PFSK-1 (cell line): ENCODE measurements at regions not wholly inside any gene's neighbourhood (a gene's known extent, or its start where the extent isn't known, plus 50 kb on each side); places are given as distances from the start of the nearest gene placed in this dataset.

Experiments used
- FOXP2 ChIP-seq: optimal IDR thresholded peaks from 2 replicates; pipeline ENCODE3; 2011; ENCODE audit warnings: borderline replicate concordance, control low read depth, inconsistent platforms; ENCODE audit not compliant: insufficient read depth; ENCODE audit errors: extremely low read length, extremely low read depth
- POLR2AphosphoS5 ChIP-seq: IDR thresholded peaks from 2 replicates; pipeline ENCODE4 v1.6.1; 2012; ENCODE audit warnings: low read depth, mild to moderate bottlenecking, control low read depth, low read length, moderate library complexity
- SIN3A ChIP-seq: IDR thresholded peaks from 2 replicates; pipeline ENCODE4 v1.6.1; 2012; ENCODE audit warnings: mild to moderate bottlenecking, low read length, moderate library complexity, borderline replicate concordance; ENCODE audit not compliant: insufficient read depth
- TAF1 ChIP-seq: IDR thresholded peaks from 2 replicates; pipeline ENCODE4 v1.6.1; 2012; ENCODE audit warnings: low read length, control low read depth, borderline replicate concordance; ENCODE audit not compliant: insufficient read depth
- TF ChIP-seq, protein P1 (sequence below), 2 experiments: IDR thresholded peaks; 2 replicates each; pipeline versions ENCODE4 v1.6.1 to v1.8.0; 2011 to 2012; ENCODE audit warnings: low read depth in 2 of 2, low read length in 2 of 2, control low read depth in 1 of 2, inconsistent platforms in 1 of 2, mild to moderate bottlenecking in 1 of 2, moderate library complexity in 1 of 2; ENCODE audit not compliant: insufficient read depth in 1 of 2

GRCh38 chr5:158414780-158415179 is 555.8 kb upstream of the CLINT1 start:
- TF ChIP-seq POLR2AphosphoS5 (no peak), TAF1 (no peak), SIN3A (no peak; the same call in 1 of the 2 replicates), FOXP2 (no peak)
- TF ChIP-seq, protein P1, sequence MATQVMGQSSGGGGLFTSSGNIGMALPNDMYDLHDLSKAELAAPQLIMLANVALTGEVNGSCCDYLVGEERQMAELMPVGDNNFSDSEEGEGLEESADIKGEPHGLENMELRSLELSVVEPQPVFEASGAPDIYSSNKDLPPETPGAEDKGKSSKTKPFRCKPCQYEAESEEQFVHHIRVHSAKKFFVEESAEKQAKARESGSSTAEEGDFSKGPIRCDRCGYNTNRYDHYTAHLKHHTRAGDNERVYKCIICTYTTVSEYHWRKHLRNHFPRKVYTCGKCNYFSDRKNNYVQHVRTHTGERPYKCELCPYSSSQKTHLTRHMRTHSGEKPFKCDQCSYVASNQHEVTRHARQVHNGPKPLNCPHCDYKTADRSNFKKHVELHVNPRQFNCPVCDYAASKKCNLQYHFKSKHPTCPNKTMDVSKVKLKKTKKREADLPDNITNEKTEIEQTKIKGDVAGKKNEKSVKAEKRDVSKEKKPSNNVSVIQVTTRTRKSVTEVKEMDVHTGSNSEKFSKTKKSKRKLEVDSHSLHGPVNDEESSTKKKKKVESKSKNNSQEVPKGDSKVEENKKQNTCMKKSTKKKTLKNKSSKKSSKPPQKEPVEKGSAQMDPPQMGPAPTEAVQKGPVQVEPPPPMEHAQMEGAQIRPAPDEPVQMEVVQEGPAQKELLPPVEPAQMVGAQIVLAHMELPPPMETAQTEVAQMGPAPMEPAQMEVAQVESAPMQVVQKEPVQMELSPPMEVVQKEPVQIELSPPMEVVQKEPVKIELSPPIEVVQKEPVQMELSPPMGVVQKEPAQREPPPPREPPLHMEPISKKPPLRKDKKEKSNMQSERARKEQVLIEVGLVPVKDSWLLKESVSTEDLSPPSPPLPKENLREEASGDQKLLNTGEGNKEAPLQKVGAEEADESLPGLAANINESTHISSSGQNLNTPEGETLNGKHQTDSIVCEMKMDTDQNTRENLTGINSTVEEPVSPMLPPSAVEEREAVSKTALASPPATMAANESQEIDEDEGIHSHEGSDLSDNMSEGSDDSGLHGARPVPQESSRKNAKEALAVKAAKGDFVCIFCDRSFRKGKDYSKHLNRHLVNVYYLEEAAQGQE (IDR thresholded peaks at IDR 0.05; ENCODE audit: insufficient read depth in 1 of 2, low read depth in 2 of 2, low read length in 2 of 2) = no peak

GRCh38 chr5:158414333-158414762 is 555.4 kb upstream of the CLINT1 start:
- TF ChIP-seq TAF1 (no peak), POLR2AphosphoS5 (no peak), FOXP2 (no peak), SIN3A (no peak)
- TF ChIP-seq, protein P1 (IDR thresholded peaks at IDR 0.05; ENCODE audit: insufficient read depth in 1 of 2, low read depth in 2 of 2, low read length in 2 of 2) = no peak

- TF ChIP-seq TAF1 = no peak
- no peak for TF ChIP-seq POLR2AphosphoS5
- TF ChIP-seq FOXP2 = no peak
- TF ChIP-seq, protein P1 (IDR thresholded peaks at IDR 0.05; ENCODE audit: insufficient read depth in 1 of 2, low read depth in 2 of 2, low read length in 2 of 2) = no peak
- no peak for TF ChIP-seq SIN3A
These were observed 554.3 kb upstream of the CLINT1 start for GRCh38 chr5:158413122-158413680.

DNA sequence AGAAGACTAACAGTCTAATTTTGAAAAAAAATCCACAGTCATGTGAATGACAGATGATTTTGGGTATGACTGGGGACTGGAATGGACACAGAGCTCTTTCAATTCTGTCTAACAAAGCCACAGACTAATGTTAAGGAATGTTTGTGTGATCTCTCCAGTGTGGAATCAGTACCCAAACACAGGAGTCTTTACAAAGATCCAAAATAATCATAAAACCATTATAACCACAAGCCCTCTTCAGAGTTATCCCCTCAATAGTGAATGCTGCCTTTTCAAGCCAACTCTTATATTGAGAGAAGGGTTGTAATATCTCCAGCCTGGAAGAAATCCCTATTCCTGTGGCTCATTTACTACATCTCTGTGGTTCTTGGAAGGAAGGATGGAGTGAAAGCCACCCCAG is 552.0 kb upstream of the CLINT1 start:
- TF ChIP-seq, protein P1 (IDR thresholded peaks at IDR 0.05; ENCODE audit: insufficient read depth in 1 of 2, low read depth in 2 of 2, low read length in 2 of 2) = no peak
- TF ChIP-seq FOXP2 (no peak), SIN3A (no peak), POLR2AphosphoS5 (no peak), TAF1 (no peak)

DNA sequence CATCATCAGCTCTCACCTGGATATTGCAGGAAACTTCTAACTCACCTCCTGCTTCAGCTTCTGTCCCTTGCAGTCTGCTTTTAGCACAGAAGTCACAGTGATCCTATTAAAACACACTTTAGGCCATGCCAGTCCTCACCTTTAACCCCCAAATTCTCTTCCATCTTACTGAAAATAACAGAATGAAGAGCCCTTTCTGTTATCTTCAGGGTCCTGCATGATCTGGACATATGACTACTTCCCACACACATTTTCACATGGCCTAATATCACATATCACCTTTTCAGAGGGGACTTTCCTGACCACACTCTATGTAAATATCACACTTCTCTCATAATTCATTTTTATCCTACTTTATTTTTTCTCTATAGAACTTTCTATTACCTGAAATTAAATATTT is 550.6 kb upstream of the CLINT1 start:
- TF ChIP-seq, protein P1 (IDR thresholded peaks at IDR 0.05; ENCODE audit: insufficient read depth in 1 of 2, low read depth in 2 of 2, low read length in 2 of 2) = no peak
- TF ChIP-seq POLR2AphosphoS5 = no peak
- no peak for TF ChIP-seq TAF1
- no peak for TF ChIP-seq FOXP2
- no peak for TF ChIP-seq SIN3A
